Right lobe of liver (tissue), 6 donors: ENCODE measurements at regions not wholly inside any gene's neighbourhood (a gene's known extent, or its start where the extent isn't known, plus 50 kb on each side); places are given as distances from the start of the nearest gene placed in this dataset.
"Not testable (repeated sequence)": the region's sequence is repeated elsewhere in the genome, so short reads cannot be mapped to it uniquely, and the experiment has no call there.

Experiments used
- ATAC-seq, 4 donors: fragments of 200-7000 bp; cut with Tn5 transposase; one replicate each; pipeline ENCODE4 v1.9.1; 2020; ENCODE audit warnings: mild to moderate bottlenecking in 4 of 4, moderate library complexity in 4 of 4
- DNase-seq, 3 donors: peaks; one replicate each; pipeline ENCODE4 v3.0.0-alpha.2; 2020
- H3K27ac ChIP-seq, 3 donors: fragments of 200-600 bp; one replicate each; pipeline ENCODE4 v1.8.0; 2022
- H3K27me3 ChIP-seq, 2 donors: fragments of 200-600 bp; one replicate each; pipeline ENCODE4 v1.8.0; 2022
- H3K36me3 ChIP-seq, 4 donors: fragments of 200-600 bp; sonication (generic) in 1 of 4; one replicate each; pipeline versions ENCODE4 v1.5.1 to v1.8.0; 2017 to 2022; ENCODE audit warnings: control low read depth in 1 of 4
- H3K4me1 ChIP-seq, 4 donors: fragments of 200-600 bp; sonication (generic) in 1 of 4; one replicate each; pipeline versions ENCODE4 v1.5.1 to v1.8.0; 2017 to 2022; ENCODE audit warnings: control low read depth in 1 of 4
- H3K4me3 ChIP-seq, 3 donors: fragments of 200-600 bp; one replicate each; pipeline ENCODE4 v1.8.0; 2022
- H3K9me3 ChIP-seq, 4 donors: fragments of 200-600 bp; sonication (generic) in 1 of 4; one replicate each; pipeline versions ENCODE4 v1.5.1 to v1.8.0; 2017 to 2022; ENCODE audit warnings: control low read depth in 1 of 4
- CTCF ChIP-seq, 4 donors: fragments of 200-600 bp in 3 of 4; fragments of 450-650 bp in 1 of 4; IDR thresholded peaks; one replicate each; pipeline versions ENCODE4 v1.5.1 to v1.8.0; 2016 to 2022; ENCODE audit warnings: antibody characterized with exemption in 4 of 4, mild to moderate bottlenecking in 2 of 4
- POLR2A ChIP-seq: fragments of 450-650 bp; IDR thresholded peaks from one replicate; pipeline ENCODE4 v1.6.1; 2017; ENCODE audit warnings: antibody characterized with exemption, mild to moderate bottlenecking
- WGBS: methylation state at CpG from one replicate; pipeline ENCODE4 v1.1.6; 2018; ENCODE audit warnings: low coverage, low lambda C conversion rate; ENCODE audit not compliant: insufficient coverage; ENCODE audit errors: missing lambda C conversion rate; 5-methylcytosine and 5-hydroxymethylcytosine counted together
- intact Hi-C, 2 donors: fragments of 100-400 bp; cut with DNase I; formaldehyde crosslinking; loops; one replicate each; pipeline versions ENCODE4 v1.11.2 to v1.14.1; 2022
- donor health status: DM: no; HTN: yes; CAD: no.
- donor health status: DM: no; HTN: no; CAD: no.
- donor health status: DM: no; HTN: no; CAD: no.
- donor health status: DM: no; HTN: yes; CAD: no.
- donor health status: DM: no; HTN: yes; CAD: no.

- Histone ChIP-seq H3K27me3 (no peaks in the 10 kb centered on the region), H3K4me1 (peaks cover 0 to 13% (median 2%) of the 10 kb centered on the region in 4 donors), H3K4me3 (no peak overlapping the region), H3K36me3 (no peaks in the 10 kb centered on the region), H3K9me3 (no peaks in the 10 kb centered on the region), H3K27ac (no peak overlapping the region)
- no peak for ATAC-seq
- intact Hi-C loops = no loop called here
- peak in 1 of 3 donors; percentile 55 for DNase-seq
- TF ChIP-seq CTCF (IDR thresholded peaks at IDR 0.05) (no peak), POLR2A (no peak)
- no CpG with 5 or more reads among the region's 9 CpGs for WGBS
Measured at GRCh38 chr16:29182501-29182900, 197.6 kb downstream of the LAT start.

- 40% methylated on average over 1 of the region's 17 CpGs for WGBS
- ATAC-seq, H3K27ac ChIP-seq, H3K4me3 ChIP-seq, intact Hi-C loops, H3K36me3 ChIP-seq, H3K27me3 ChIP-seq, H3K9me3 ChIP-seq: not testable (repeated sequence)
- peaks cover 0 to 19% (median 4%) of the 10 kb centered on the region in 4 donors for H3K4me1 ChIP-seq
- DNase-seq = peak in 1 of 3 donors; percentile 32
- peak in 1 of 4 donors; percentile 19 for TF ChIP-seq CTCF (IDR thresholded peaks at IDR 0.05)
Measured at GRCh38 chr16:29181921-29182411, 197.1 kb downstream of the LAT start.

GRCh38 chr16:29181254-29181780 is 196.5 kb downstream of the LAT start:
- H3K4me3 ChIP-seq, ATAC-seq, H3K27ac ChIP-seq, H3K27me3 ChIP-seq, intact Hi-C loops, H3K36me3 ChIP-seq, H3K9me3 ChIP-seq: not testable (repeated sequence)
- peaks cover 0 to 25% (median 8%) of the 10 kb centered on the region in 4 donors for H3K4me1 ChIP-seq
- peak in 1 of 3 donors; percentile 41 for DNase-seq
- WGBS = 80% methylated on average over 1 of the region's 13 CpGs

GRCh38 chr16:29180206-29180600 is 195.4 kb downstream of the LAT start:
- Histone ChIP-seq H3K27ac (peak overlapping the region in 1 of 3 donors; percentile 99), H3K4me1 (peaks cover 0 to 33% (median 13%) of the 10 kb centered on the region in 4 donors)
- H3K36me3 ChIP-seq, H3K27me3 ChIP-seq, ATAC-seq, intact Hi-C loops, H3K9me3 ChIP-seq, H3K4me3 ChIP-seq: not testable (repeated sequence)
- no CpG with 5 or more reads among the region's 15 CpGs for WGBS
- peak in 1 of 3 donors; percentile 46 for DNase-seq

GRCh38 chr16:29179401-29180205 is 194.8 kb downstream of the LAT start:
- H3K4me3 ChIP-seq, ATAC-seq, H3K9me3 ChIP-seq, H3K27me3 ChIP-seq, intact Hi-C loops, H3K36me3 ChIP-seq: not testable (repeated sequence)
- peak overlapping the region; percentile 92 to 99 (median 95) for H3K27ac ChIP-seq
- H3K4me1 ChIP-seq = peaks cover 0 to 33% (median 14%) of the 10 kb centered on the region in 4 donors
- peak in 1 of 3 donors; percentile 58 for DNase-seq
- WGBS = 75% methylated on average over 4 of the region's 25 CpGs
